GM21360 (cell line): ENCODE measurements at regions not wholly inside any gene's neighbourhood (a gene's known extent, or its start where the extent isn't known, plus 50 kb on each side); places are given as distances from the start of the nearest gene placed in this dataset.
A peak's percentile ranks its signal among the peaks of the same experiment; 100 is the strongest.
"Not testable (repeated sequence)": the region's sequence is repeated elsewhere in the genome, so short reads cannot be mapped to it uniquely, and the experiment has no call there.

Source experiments
- ATAC-seq: cut with Tn5 transposase; IDR thresholded peaks from one replicate; pipeline ENCODE4 v1.9.1; 2021; ENCODE audit warnings: mild to moderate bottlenecking, moderate library complexity; ENCODE audit not compliant: unreplicated experiment

DNA sequence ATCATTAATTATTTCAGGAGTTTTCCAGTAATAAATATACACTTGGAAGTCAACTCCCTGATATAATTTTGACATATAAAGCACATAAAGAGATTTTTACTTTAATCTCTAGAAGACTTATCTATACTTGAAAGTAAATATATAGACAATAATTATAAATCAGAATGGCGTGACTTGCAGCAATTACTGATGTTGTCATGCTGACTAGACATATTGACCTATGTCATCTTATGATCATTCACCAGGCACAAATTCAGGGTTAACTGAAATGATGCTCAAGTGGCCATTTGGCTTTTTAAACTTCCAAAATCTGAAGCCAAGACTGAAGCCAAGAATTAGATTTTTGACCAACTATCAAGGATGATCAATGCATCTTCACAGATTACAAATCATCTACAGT, 192.2 kb downstream of the MCHR2 start:
- ATAC-seq = no peak

DNA sequence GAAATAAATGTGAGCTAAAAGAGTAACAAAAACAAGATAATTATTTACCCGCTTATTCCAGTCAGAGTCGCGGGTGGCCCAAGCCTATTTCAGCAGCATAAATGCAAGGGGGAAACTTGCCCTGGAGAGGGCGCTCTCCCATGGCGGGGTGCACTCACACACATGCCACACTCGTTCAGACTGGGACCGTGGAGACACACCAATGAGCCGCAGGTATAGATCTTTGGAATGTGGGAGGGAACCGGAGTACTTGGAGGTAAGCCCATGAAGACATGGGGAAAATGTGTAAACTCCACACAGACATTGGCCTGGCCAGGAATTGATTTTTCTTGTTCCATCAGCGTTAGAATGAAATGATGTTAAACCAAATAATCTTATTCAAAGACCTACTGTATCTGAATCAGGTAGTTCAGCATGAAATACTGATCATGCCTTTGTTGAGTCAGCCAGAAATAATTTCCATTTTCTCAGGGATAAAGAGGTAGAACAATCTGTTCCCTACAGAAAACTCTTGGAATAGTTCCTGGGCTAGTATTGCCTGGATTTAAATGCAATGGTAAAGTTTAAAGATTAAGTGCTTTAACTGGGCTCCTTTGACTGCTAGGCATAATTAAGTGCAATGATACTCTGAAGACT, 191.5 kb downstream of the MCHR2 start:
- ATAC-seq = no peak

- ATAC-seq = no peak
Observed at GRCh38 chr6:99808992-99809391, 185.0 kb downstream of the MCHR2 start.

DNA sequence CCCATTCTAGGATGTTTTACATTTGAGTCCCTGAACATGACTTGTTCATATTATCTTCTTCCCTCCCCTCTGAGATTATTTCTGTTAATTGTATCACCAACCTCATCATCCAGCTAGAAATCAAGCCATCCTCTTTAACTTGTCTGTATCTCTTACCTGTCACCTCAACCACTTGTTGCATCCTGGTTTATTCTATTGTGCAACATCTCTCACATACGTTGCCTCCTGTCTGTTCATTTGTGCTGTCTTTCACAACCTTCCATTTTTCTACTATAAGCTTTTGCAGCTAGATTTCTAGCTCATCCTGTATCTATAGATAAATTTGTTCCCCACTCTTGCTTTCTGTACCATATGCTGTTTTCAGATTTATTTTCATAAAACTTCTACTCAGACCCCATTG, 183.7 kb downstream of the MCHR2 start:
- no peak for ATAC-seq

- no peak for ATAC-seq
Observed at GRCh38 chr6:99810942-99811620, 182.9 kb downstream of the MCHR2 start.

- ATAC-seq = no peak
Observed at GRCh38 chr6:99811636-99812035, 182.4 kb downstream of the MCHR2 start.

DNA sequence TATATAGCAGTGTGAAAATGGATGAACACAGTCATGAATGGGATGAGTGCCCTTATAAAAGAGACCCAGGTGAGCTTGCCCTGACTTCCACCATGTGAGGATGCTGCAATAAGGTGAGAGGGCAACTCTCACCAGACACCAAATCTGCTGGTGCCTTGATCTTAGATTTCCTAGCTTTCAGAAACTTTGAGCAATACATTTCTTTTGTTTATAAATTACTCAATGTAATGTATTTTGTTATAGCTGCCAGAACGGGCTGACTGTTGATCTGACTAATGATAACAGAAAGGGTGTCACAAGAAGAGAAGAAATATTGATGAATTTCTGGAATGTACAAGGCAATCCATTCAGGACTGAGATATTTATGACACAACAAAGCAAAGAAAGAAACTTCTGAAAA, 180.5 kb downstream of the MCHR2 start:
- ATAC-seq = no peak

GRCh38 chr6:99814230-99814928, 179.6 kb downstream of the MCHR2 start:
- no peak for ATAC-seq

- ATAC-seq = no peak
Observed at GRCh38 chr6:99816795-99817194, 177.2 kb downstream of the MCHR2 start.

DNA sequence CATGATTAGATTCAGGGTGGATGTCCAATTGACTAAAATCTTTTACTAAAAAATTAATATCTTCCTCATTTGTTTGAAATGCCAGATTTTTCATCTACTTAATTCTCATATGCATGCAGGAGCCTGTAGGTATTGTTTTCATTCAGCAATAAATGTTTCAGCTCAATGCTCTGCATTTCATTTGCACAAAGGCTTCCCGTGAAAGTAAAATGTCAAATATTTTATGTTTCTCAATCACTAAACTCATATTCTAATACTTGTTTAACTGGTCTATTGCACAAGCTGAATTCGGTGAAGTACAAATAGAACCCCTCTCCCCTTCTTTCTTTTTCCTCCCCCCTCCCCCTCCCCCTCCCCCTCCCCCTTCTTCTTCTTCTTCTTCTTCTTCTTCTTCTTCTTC, 175.9 kb downstream of the MCHR2 start:
- ATAC-seq = no peak

GRCh38 chr6:99819853-99820252, 174.2 kb downstream of the MCHR2 start:
- ATAC-seq = no peak

DNA sequence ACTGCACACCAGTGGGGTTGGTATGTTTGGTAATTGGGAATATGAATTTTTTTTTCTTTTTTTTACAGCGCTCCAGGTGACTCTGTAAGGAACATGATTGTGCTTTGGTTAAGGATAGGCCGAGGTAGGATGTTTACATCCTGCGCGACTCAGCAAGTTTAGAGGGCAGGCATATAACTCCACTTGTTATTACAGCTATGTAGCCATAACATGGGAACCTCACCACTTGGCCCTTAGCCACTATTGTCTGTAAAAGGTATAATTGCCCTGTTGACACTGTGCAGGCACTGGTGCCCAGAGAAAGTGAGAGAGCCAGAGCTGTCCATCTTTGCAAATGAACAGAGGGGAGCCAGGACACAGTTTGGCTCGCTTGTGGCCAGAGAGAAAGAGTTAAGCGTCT, 172.9 kb downstream of the MCHR2 start:
- no peak for ATAC-seq

DNA sequence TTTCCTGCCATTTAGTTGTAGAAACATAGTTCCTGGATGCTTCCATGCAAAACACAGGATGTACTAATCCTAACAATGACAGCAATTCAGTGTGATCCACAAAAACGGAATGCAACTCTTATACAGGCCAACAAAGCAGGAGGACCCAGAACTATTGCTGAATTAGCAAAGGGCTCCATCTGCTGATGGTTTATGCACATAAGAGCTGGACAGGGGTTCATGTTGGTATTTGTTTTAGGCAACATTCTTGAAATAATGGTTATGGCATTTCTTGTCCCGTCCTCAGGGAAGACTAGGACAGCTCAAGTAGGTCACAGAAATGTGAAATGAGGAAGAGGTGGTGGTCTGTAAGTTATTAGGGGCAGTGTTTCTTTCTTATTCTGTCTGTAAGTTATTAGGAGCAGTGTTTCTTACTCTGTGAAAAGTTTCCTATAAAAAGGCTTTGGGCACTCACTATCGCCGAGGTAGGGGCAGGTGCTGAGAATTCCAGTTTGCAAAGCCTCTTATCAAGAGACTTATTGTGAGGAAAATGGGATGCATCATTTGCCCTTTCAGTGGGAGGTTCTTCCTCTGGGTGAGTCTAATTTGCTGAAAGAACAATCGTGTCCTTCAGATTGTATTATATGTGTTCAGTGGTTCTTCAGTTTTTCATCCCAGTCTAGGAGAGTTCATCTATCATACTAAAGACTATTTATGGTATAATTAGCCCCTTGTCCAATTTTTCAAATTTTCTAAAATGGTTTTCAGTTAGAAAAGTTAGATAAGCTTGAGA, 171.1 kb downstream of the MCHR2 start:
- ATAC-seq = peak; percentile 95

GRCh38 chr6:99823513-99824235, 170.3 kb downstream of the MCHR2 start:
- not testable (repeated sequence) for ATAC-seq

- ATAC-seq = no peak
Observed at GRCh38 chr6:99833034-99833433, 161.0 kb downstream of the MCHR2 start.

DNA sequence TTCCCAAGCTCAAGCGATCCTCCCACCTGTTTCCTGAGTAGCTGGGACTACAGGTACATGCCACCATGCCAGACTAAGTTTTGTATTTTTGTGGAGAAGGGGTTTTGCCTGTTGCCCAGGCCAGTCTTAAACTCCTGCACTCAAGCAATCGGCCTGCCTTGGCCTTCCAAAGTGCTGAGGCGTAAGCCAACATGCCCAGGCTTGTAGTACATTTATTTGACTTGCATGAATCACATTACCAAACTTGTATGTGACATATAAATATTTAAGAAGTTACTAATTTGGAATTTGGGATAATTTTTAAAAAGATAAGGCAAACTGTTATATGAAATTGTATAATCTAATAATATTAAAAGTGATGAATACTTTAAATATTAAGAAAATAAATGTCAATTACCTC, 157.6 kb downstream of the MCHR2 start:
- no peak for ATAC-seq

DNA sequence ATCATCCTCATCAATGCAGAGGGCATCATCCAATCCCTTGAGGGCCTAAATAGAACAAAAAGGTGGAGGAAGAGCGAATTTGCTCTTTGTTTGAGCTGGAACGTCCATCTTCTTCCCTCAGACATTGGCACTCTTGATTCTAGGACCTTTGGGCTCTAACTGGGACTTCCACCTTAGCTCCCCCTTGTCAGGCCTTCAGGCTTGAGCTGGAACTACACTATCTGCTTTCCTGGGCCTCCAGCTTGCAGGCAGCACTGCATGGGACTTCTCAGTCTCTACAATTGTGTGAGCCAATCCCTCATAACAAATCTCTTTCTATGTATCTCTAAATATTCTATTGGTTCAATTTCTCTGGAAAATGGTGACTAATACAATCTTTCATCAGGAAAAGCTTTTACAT, 155.4 kb downstream of the MCHR2 start:
- ATAC-seq = no peak

- ATAC-seq = no peak
Observed at GRCh38 chr6:99841297-99841696, 152.7 kb downstream of the MCHR2 start.

DNA sequence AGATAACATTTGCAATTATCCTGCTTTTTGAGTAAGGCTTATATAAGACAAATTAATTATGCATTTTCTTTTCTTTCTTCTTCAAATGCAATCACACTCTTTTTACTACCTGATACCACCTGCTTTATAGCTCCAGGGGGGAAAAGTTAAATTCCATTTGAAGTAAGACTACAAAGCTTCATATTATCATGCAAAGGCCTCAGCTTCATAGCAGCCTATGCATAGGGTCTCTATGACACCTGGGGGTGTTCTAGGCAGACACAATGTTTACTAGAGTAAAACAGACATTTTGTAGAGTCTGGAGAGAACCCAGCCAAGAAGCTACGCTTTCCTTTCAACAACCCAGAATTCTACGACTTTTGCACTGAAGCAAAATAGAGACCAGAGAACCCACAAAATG, 148.0 kb downstream of the MCHR2 start:
- ATAC-seq = no peak

GRCh38 chr6:99850841-99851240, 143.2 kb downstream of the MCHR2 start:
- ATAC-seq = no peak

DNA sequence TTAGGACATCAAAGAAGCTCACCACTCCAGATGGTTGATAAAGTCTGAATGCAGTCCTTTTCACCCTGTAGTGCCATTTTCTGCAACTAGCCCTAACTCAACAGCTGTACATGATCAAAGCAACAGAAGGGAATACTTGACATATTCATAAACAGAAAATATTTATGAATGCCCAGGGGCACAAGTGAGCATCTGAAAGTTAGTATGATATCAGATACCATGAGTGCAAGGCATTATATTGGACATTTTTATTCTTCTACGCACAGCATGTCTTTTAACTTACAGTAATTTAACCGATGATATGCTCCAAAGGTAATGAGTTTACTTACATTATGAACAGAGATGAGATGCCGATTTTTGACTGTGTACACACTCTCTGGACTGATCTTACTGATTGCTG, 142.0 kb downstream of the MCHR2 start:
- ATAC-seq = no peak
